Common myeloid progenitor, CD34-positive (primary cell): ENCODE measurements at regions not wholly inside any gene's neighbourhood (a gene's known extent, or its start where the extent isn't known, plus 50 kb on each side); places are given as distances from the start of the nearest gene placed in this dataset.

Experiments used
- CTCF ChIA-PET: fragments of 350-600 bp; sonication (Branson Sonifier 250); formaldehyde crosslinking; loops from one replicate; lab custom pipeline; 2021; ENCODE audit warnings: antibody characterized with exemption; lab: Charles Lee
- POLR2A ChIA-PET: fragments of 350-600 bp; sonication (Branson Sonifier 250); formaldehyde crosslinking; loops from one replicate; lab custom pipeline; 2021; ENCODE audit warnings: antibody characterized with exemption; lab: Charles Lee
- DNase-seq, 3 donors: peaks; one replicate each; pipeline versions ENCODE4 v3.0.0 to v3.0.0-alpha.2; 2013
- H3K27ac ChIP-seq, 2 experiments: 1 replicate in 1 of 2; 2 replicates in 1 of 2; pipeline ENCODE4 v1.7.0; 2013; ENCODE audit warnings: inconsistent platforms in 2 of 2, low read length in 2 of 2, mild to moderate bottlenecking in 2 of 2, low read depth in 1 of 2, moderate library complexity in 1 of 2; ENCODE audit not compliant: severe bottlenecking in 2 of 2, insufficient read depth in 1 of 2, poor library complexity in 1 of 2
- H3K27me3 ChIP-seq, 5 experiments: replicated peaks in 2 of 5; 1 replicate in 3 of 5; 2 replicates in 2 of 5; pipeline versions ENCODE4 v1.6.1 to v1.7.0; 2013; ENCODE audit warnings: low read length in 4 of 5, mild to moderate bottlenecking in 2 of 5, moderate library complexity in 2 of 5, inconsistent platforms in 1 of 5; ENCODE audit not compliant: insufficient read depth in 5 of 5, control insufficient read depth in 4 of 5
- H3K36me3 ChIP-seq, 4 experiments: 1 replicate in 2 of 4; 2 replicates in 2 of 4; pipeline versions ENCODE4 v1.6.1 to v1.7.0; 2013; ENCODE audit warnings: low read length in 3 of 4, control low read depth in 1 of 4, mild to moderate bottlenecking in 1 of 4; ENCODE audit not compliant: control insufficient read depth in 4 of 4, insufficient read depth in 4 of 4
- H3K4me1 ChIP-seq, 4 experiments: 1 replicate in 3 of 4; 2 replicates in 1 of 4; pipeline versions ENCODE4 v1.6.1 to v1.7.1; 2013; ENCODE audit warnings: low read length in 3 of 4, mild to moderate bottlenecking in 3 of 4, control low read depth in 1 of 4, inconsistent platforms in 1 of 4, moderate library complexity in 1 of 4; ENCODE audit not compliant: control insufficient read depth in 4 of 4, insufficient read depth in 4 of 4; ENCODE audit errors: control extremely low read depth in 1 of 4
- H3K4me3 ChIP-seq, 7 experiments: 1 replicate in 4 of 7; 2 replicates in 3 of 7; pipeline versions ENCODE4 v1.5.1 to v1.7.0; 2013; ENCODE audit warnings: mild to moderate bottlenecking in 7 of 7, low read length in 6 of 7, moderate library complexity in 6 of 7, inconsistent platforms in 2 of 7, low read depth in 2 of 7, control low read depth in 1 of 7; ENCODE audit not compliant: insufficient read depth in 4 of 7, control insufficient read depth in 1 of 7; ENCODE audit errors: extremely low read depth in 1 of 7
- H3K9me3 ChIP-seq, 5 experiments: 1 replicate in 4 of 5; 2 replicates in 1 of 5; pipeline versions ENCODE4 v1.6.1 to v1.7.1; 2013; ENCODE audit warnings: low read length in 4 of 5, mild to moderate bottlenecking in 2 of 5, inconsistent platforms in 1 of 5, low read depth in 1 of 5, moderate library complexity in 1 of 5; ENCODE audit not compliant: control insufficient read depth in 4 of 5, insufficient read depth in 2 of 5; ENCODE audit errors: control extremely low read depth in 1 of 5
- WGBS: methylation state at CpG from one replicate; pipeline ENCODE4 v1.1.5; 2013; ENCODE audit not compliant: insufficient coverage; 5-methylcytosine and 5-hydroxymethylcytosine counted together

GRCh38 chr18:55123361-55123760 lies 164.1 kb upstream of the CCDC68 start:
- H3K36me3 ChIP-seq = no peaks in the 10 kb centered on the region
- ChIA-PET POLR2A (no interaction called here), CTCF (no interaction called here)
- H3K27me3 ChIP-seq = no peaks in the 10 kb centered on the region
- peaks cover 0 to 4% (median 0%) of the 10 kb centered on the region in 4 experiments for H3K4me1 ChIP-seq
- no peak overlapping the region for H3K27ac ChIP-seq
- H3K9me3 ChIP-seq = peaks cover 0 to 5% (median 0%) of the 10 kb centered on the region in 5 experiments
- DNase-seq = no peak
- H3K4me3 ChIP-seq = no peak overlapping the region

DNA sequence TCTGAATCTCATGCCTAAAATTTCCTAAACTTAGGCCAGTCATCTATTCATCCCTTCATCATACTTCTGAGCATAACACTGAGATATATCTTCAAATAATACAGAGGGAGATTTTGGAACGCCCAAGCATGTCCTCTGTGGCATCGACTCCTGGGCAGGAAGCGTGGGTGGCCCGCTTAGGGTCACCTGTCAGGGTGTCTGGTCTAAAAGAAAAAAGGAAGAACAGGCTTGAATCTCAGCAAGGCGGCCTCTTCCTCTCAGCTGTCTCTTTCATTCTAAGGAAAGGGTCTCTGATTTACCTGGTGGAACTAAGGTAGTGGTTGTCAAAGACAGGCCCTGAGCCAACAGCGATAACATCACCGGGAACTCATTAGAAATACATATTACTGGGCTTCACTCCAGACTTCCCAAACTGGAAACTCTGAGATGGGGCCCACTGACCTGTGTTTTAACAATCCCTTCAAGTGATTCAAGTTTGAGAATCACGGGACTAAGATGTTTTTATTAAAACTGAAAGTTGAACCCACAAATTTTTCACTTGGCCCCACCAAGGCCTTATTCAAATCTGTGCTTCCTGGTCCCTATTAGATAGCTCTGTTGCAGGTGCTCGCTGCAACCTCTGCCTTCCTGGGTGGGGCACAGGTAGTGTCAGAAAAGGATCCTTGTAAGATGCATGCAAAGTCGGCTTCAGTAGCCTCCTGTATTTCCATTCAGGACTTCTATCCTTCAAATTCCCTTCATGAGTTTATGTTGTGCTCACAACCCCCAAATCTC lies 162.3 kb upstream of the CCDC68 start:
- H3K4me3 ChIP-seq = no peak overlapping the region
- no peak overlapping the region for H3K27ac ChIP-seq
- H3K36me3 ChIP-seq = no peaks in the 10 kb centered on the region
- DNase-seq = no peak
- H3K4me1 ChIP-seq = peaks cover 0 to 4% (median 0%) of the 10 kb centered on the region in 4 experiments
- ChIA-PET POLR2A (no interaction called here), CTCF (no interaction called here)
- 95% methylated on average over 6 of the region's 10 CpGs for WGBS
- H3K9me3 ChIP-seq = peaks cover 0 to 5% (median 0%) of the 10 kb centered on the region in 5 experiments
- no peaks in the 10 kb centered on the region for H3K27me3 ChIP-seq

DNA sequence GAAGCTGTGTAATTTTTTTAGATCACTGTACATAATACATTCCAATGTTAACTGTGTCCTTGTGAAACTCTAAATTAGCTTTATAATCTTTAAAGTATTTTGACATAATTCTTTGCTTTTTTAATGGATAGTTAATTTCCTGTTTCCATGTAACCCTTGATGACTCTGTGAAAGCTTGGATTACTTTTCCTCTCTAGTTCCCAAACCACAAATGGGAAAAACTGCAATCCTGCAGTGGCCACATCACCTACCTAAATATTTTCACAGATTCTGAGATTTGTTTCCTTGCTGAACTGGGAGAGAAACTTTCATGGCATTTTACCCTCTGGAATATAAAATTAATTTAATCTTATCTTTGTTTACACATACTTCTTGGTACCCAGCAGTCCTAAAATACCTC lies 161.6 kb upstream of the CCDC68 start:
- Histone ChIP-seq H3K27me3 (no peaks in the 10 kb centered on the region), H3K4me3 (no peak overlapping the region), H3K27ac (no peak overlapping the region), H3K4me1 (peaks cover 0 to 4% (median 0%) of the 10 kb centered on the region in 4 experiments), H3K36me3 (no peaks in the 10 kb centered on the region), H3K9me3 (peaks cover 0 to 5% (median 0%) of the 10 kb centered on the region in 5 experiments)
- ChIA-PET CTCF (no interaction called here), POLR2A (no interaction called here)
- DNase-seq = no peak

DNA sequence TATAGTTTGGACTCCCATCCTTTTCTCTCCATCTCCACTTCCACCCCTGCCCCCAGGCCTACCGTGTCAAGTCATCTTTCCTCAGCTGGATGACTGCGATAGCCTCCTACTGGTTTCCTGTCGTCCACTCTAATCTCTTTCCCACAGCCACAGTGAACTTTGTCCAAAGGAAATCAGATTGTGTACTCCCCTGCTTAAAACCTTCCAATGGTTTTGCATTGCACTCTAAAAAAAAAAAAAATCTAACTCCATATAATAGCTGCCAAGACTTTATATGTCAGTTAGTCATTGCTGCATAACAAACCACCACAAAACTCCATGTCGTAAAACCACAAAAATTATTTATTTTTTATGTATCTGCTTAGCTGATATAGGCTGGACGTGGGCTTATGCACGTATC lies 160.2 kb upstream of the CCDC68 start:
- Histone ChIP-seq H3K9me3 (peaks cover 0 to 5% (median 0%) of the 10 kb centered on the region in 5 experiments), H3K36me3 (no peaks in the 10 kb centered on the region), H3K4me3 (no peak overlapping the region), H3K4me1 (peaks cover 0 to 4% (median 0%) of the 10 kb centered on the region in 4 experiments), H3K27ac (no peak overlapping the region), H3K27me3 (no peaks in the 10 kb centered on the region)
- CTCF ChIA-PET = no interaction called here
- WGBS = 0% methylated on average over 2 of the region's 6 CpGs
- POLR2A ChIA-PET = no interaction called here
- peak; percentile 51 to 93 (median 59) for DNase-seq

DNA sequence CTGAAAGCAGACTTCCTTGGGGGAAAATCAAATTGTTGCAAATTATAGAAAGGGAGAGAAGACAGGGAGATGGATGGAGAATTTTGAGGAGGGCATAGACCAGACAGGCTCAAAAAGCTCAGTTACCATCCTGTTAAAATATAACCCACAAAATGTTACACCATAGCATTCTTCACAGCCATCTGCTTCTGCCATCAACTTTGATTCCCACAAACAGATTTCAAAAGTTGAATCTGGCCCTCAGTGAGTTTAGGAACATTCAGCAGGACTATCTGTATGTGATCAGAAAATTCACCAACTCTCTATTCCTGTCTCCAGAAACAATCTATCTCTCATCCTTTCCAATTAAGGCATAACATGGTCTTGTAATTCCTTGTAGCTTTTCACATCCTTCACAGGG lies 159.8 kb upstream of the CCDC68 start:
- peaks cover 0 to 5% (median 0%) of the 10 kb centered on the region in 5 experiments for H3K9me3 ChIP-seq
- no peaks in the 10 kb centered on the region for H3K27me3 ChIP-seq
- H3K27ac ChIP-seq = no peak overlapping the region
- ChIA-PET CTCF (no interaction called here), POLR2A (no interaction called here)
- DNase-seq = no peak
- H3K4me1 ChIP-seq = peaks cover 0 to 4% (median 0%) of the 10 kb centered on the region in 4 experiments
- H3K4me3 ChIP-seq = no peak overlapping the region
- H3K36me3 ChIP-seq = no peaks in the 10 kb centered on the region

DNA sequence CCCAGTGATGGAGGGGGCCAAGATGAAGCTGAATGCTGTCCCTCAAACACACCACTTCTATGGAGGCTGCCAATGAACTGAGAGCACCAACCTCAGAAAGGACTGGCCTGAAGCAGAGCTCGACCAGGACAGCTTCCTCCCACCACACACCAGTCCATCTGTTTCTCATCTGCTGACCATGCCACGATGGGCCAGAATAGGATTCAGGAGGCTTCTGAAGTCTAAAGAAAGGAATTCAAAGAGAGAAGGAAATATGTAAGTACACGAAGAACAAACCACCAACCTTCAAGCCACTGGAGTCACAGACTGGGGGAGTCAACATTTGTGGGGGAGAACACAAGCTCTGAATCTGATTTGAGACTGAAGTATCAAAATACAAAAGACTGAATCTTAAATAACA lies 157.6 kb upstream of the CCDC68 start:
- Histone ChIP-seq H3K4me3 (no peak overlapping the region), H3K4me1 (peaks cover 0 to 4% (median 0%) of the 10 kb centered on the region in 4 experiments), H3K27ac (no peak overlapping the region), H3K9me3 (peaks cover 0 to 5% (median 0%) of the 10 kb centered on the region in 5 experiments), H3K36me3 (no peaks in the 10 kb centered on the region), H3K27me3 (no peaks in the 10 kb centered on the region)
- WGBS = no CpG with 5 or more reads among the region's 3 CpGs
- ChIA-PET CTCF (no interaction called here), POLR2A (no interaction called here)
- no peak for DNase-seq

GRCh38 chr18:55115606-55116005 lies 156.3 kb upstream of the CCDC68 start:
- Histone ChIP-seq H3K4me3 (no peak overlapping the region), H3K4me1 (peaks cover 0 to 4% (median 0%) of the 10 kb centered on the region in 4 experiments), H3K27ac (no peak overlapping the region), H3K36me3 (no peaks in the 10 kb centered on the region), H3K27me3 (no peaks in the 10 kb centered on the region), H3K9me3 (peaks cover 0 to 5% (median 0%) of the 10 kb centered on the region in 5 experiments)
- ChIA-PET POLR2A (no interaction called here), CTCF (no interaction called here)
- DNase-seq = no peak
- 94% methylated on average over 2 of the region's 2 CpGs for WGBS
